Gastroesophageal sphincter (tissue), 2 donors: ENCODE measurements at regions not wholly inside any gene's neighbourhood (a gene's known extent, or its start where the extent isn't known, plus 50 kb on each side); places are given as distances from the start of the nearest gene placed in this dataset.

Source experiments
- EP300 ChIP-seq: sonication (generic); formaldehyde crosslinking; IDR thresholded peaks from one replicate; pipeline ENCODE4 v1.6.1; 2017; ENCODE audit warnings: antibody characterized with exemption, mild to moderate bottlenecking
- POLR2A ChIP-seq, 2 donors: fragments of 450-650 bp; IDR thresholded peaks; one replicate each; pipeline ENCODE4 v1.6.1; 2017; ENCODE audit warnings: antibody characterized with exemption in 2 of 2, mild to moderate bottlenecking in 2 of 2, moderate library complexity in 1 of 2

DNA sequence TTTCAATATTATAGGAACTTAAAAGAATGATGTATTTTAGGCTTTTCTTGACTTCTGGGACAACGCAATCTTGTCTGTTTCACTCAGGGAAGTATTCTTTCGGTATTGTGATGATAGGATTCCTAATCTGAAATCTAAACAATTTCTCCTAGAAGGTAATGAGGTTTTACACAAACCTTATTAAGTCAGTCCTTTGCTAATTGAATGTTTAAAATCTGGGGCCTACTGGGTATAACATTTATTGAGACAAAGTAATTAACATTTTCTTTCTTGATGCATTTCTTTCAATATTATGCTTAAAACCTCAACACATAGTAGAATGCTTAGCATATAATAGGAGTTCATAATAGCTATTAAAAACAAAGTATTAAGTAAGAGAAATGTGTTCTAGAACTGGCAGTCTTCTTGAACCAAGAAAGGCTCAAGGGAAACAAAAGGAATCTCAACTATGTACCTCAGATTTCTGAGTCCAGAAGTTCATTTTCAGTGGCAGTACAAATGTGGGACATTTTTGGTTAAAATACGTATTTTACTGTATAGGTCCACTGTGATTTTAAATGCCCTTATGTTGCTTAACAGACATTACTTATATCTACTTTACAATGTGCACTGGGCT lies 121.4 kb upstream of the BMP2 start:
- no peak for TF ChIP-seq POLR2A (IDR thresholded peaks at IDR 0.05)
- TF ChIP-seq EP300, result no peak
